ENCODE measurements at regions not wholly inside any gene's neighbourhood (a gene's known extent, or its start where the extent isn't known, plus 50 kb on each side); places are given as distances from the start of the nearest gene placed in this dataset.

GRCh38 chr17:71398025-71398424 is 722.8 kb upstream of the SOX9 start:
- Mint-ChIP-seq H3K4me1 (no peaks in the 10 kb centered on the region), H3K4me3 (no peak overlapping the region), H3K27ac (no peak overlapping the region), H3K9me3 (ENCODE audit: insufficient read depth) (no peaks in the 10 kb centered on the region), H3K27me3 (no peaks in the 10 kb centered on the region)
- ATAC-seq (ENCODE audit: low read depth) (no peak), DNase-seq (no peak)
- H3K9ac ChIP-seq (ENCODE audit: low read length) = no peak overlapping the region
- H3K9me3 ChIP-seq (ENCODE audit: control extremely low read depth in 1 of 3, control insufficient read depth in 2 of 3, insufficient read depth in 1 of 3, low read length in 2 of 3) = peaks cover 0 to 9% (median 0%) of the 10 kb centered on the region in 3 donors
- ChIA-PET CTCF (no interaction called here), POLR2A (no interaction called here)
- H4K20me1 ChIP-seq (ENCODE audit: control insufficient read depth, insufficient read depth, low read length, poor library complexity, severe bottlenecking) = no peaks in the 10 kb centered on the region
- intact Hi-C loops (cut with micrococcal nuclease) = no loop called here
- no peak overlapping the region for H3K4me3 ChIP-seq (ENCODE audit: control extremely low read depth in 1 of 5, extremely low read depth in 1 of 5, insufficient read depth in 1 of 5, low read depth in 2 of 5, low read length in 4 of 5)
- H2AFZ ChIP-seq (ENCODE audit: insufficient read depth, low read depth, low read length, poor library complexity, severe bottlenecking) = no peak overlapping the region
- no peaks in the 10 kb centered on the region for H3K4me1 ChIP-seq (ENCODE audit: control insufficient read depth in 2 of 2, insufficient read depth in 2 of 2, low read length in 2 of 2)
- no peaks in the 10 kb centered on the region for H3K36me3 ChIP-seq (replicated peaks in 1 of 2; ENCODE audit: control extremely low read depth in 1 of 2, control insufficient read depth in 1 of 2, extremely low read depth in 1 of 2, insufficient read depth in 2 of 2, low read length in 1 of 2)
- no peaks in the 10 kb centered on the region for H3K79me2 ChIP-seq (ENCODE audit: control insufficient read depth, insufficient read depth, low read length)
- H3K27ac ChIP-seq (ENCODE audit: low read length in 2 of 2) = no peak overlapping the region
- no CpG with 5 or more reads among the region's 2 CpGs for WGBS (ENCODE audit: insufficient coverage)
- H3K4me2 ChIP-seq (replicated peaks; ENCODE audit: low read depth, low read length, poor library complexity, severe bottlenecking) = no peak overlapping the region
- no peak for TF ChIP-seq CTCF (IDR thresholded peaks at IDR 0.05)
- TF ChIP-seq EZH2 (IDR thresholded peaks at IDR 0.05; ENCODE audit: borderline replicate concordance, insufficient read depth, low read depth, low read length, poor library complexity, severe bottlenecking) = no peak
- no peaks in the 10 kb centered on the region for H3K27me3 ChIP-seq (replicated peaks in 1 of 4; ENCODE audit: control extremely low read depth in 1 of 4, control insufficient read depth in 3 of 4, insufficient read depth in 4 of 4, low read length in 3 of 4)

- no peaks in the 10 kb centered on the region for H3K4me1 Mint-ChIP-seq
- 41% methylated on average over 2 of the region's 4 CpGs for WGBS (ENCODE audit: insufficient coverage)
Observed at GRCh38 chr17:71398800-71399219, 722.0 kb upstream of the SOX9 start.

More at GRCh38 chr17:71398800-71399219, 722.0 kb upstream of the SOX9 start:
- Histone ChIP-seq H3K27me3 (replicated peaks in 1 of 4; ENCODE audit: control extremely low read depth in 1 of 4, control insufficient read depth in 3 of 4, insufficient read depth in 4 of 4, low read length in 3 of 4) (no peaks in the 10 kb centered on the region), H3K4me2 (replicated peaks; ENCODE audit: low read depth, low read length, poor library complexity, severe bottlenecking) (no peak overlapping the region), H3K4me3 (ENCODE audit: control extremely low read depth in 1 of 5, extremely low read depth in 1 of 5, insufficient read depth in 1 of 5, low read depth in 2 of 5, low read length in 4 of 5) (no peak overlapping the region), H3K4me1 (ENCODE audit: control insufficient read depth in 2 of 2, insufficient read depth in 2 of 2, low read length in 2 of 2) (no peaks in the 10 kb centered on the region), H3K9me3 (ENCODE audit: control extremely low read depth in 1 of 3, control insufficient read depth in 2 of 3, insufficient read depth in 1 of 3, low read length in 2 of 3) (peaks cover 0 to 9% (median 0%) of the 10 kb centered on the region in 3 donors), H3K9ac (ENCODE audit: low read length) (no peak overlapping the region), H3K79me2 (ENCODE audit: control insufficient read depth, insufficient read depth, low read length) (no peaks in the 10 kb centered on the region), H4K20me1 (ENCODE audit: control insufficient read depth, insufficient read depth, low read length, poor library complexity, severe bottlenecking) (no peaks in the 10 kb centered on the region), H2AFZ (ENCODE audit: insufficient read depth, low read depth, low read length, poor library complexity, severe bottlenecking) (no peak overlapping the region), H3K27ac (ENCODE audit: low read length in 2 of 2) (no peak overlapping the region), H3K36me3 (replicated peaks in 1 of 2; ENCODE audit: control extremely low read depth in 1 of 2, control insufficient read depth in 1 of 2, extremely low read depth in 1 of 2, insufficient read depth in 2 of 2, low read length in 1 of 2) (no peaks in the 10 kb centered on the region)
- TF ChIP-seq CTCF (IDR thresholded peaks at IDR 0.05) (no peak), EZH2 (IDR thresholded peaks at IDR 0.05; ENCODE audit: borderline replicate concordance, insufficient read depth, low read depth, low read length, poor library complexity, severe bottlenecking) (no peak)
- POLR2A ChIA-PET = no interaction called here
- intact Hi-C loops (cut with micrococcal nuclease) = no loop called here
- no peak for DNase-seq
- H3K4me3 Mint-ChIP-seq = no peak overlapping the region
- no peaks in the 10 kb centered on the region for H3K27me3 Mint-ChIP-seq
- no peaks in the 10 kb centered on the region for H3K9me3 Mint-ChIP-seq (ENCODE audit: insufficient read depth)
- CTCF ChIA-PET = no interaction called here
- no peak for ATAC-seq (ENCODE audit: low read depth)
- H3K27ac Mint-ChIP-seq = no peak overlapping the region

Measured in B cell (primary cell).